Lung (tissue), 11 donors: ENCODE measurements at regions not wholly inside any gene's neighbourhood (a gene's known extent, or its start where the extent isn't known, plus 50 kb on each side); places are given as distances from the start of the nearest gene placed in this dataset.

ENCODE experiments used
- ATAC-seq: fragments of 200-7000 bp; cut with Tn5 transposase; one replicate; pipeline ENCODE4 v1.9.1; 2020; ENCODE audit warnings: moderate number of reproducible peaks; ENCODE audit not compliant: insufficient read depth, low FRiP score
- DNase-seq, 3 donors: peaks; one replicate each; pipeline ENCODE4 v3.0.0-alpha.2; 2013 to 2017
- H3K27ac ChIP-seq, 2 donors: one replicate each; pipeline ENCODE4 v1.5.1; 2013; ENCODE audit warnings: mild to moderate bottlenecking in 2 of 2, moderate library complexity in 2 of 2, control low read depth in 1 of 2, inconsistent platforms in 1 of 2, low read depth in 1 of 2, low read length in 1 of 2
- H3K27me3 ChIP-seq, 3 donors: one replicate each; pipeline ENCODE4 v1.5.1; 2013; ENCODE audit warnings: low read length in 2 of 3; ENCODE audit not compliant: control insufficient read depth in 3 of 3, insufficient read depth in 3 of 3
- H3K36me3 ChIP-seq, 4 donors: one replicate each; pipeline ENCODE4 v1.5.1; 2013; ENCODE audit warnings: low read length in 4 of 4, mild to moderate bottlenecking in 1 of 4, moderate library complexity in 1 of 4; ENCODE audit not compliant: control insufficient read depth in 4 of 4, insufficient read depth in 4 of 4
- H3K4me1 ChIP-seq, 5 donors: one replicate each; pipeline ENCODE4 v1.5.1; 2013; ENCODE audit warnings: low read length in 5 of 5, mild to moderate bottlenecking in 2 of 5, moderate library complexity in 1 of 5; ENCODE audit not compliant: control insufficient read depth in 5 of 5, insufficient read depth in 5 of 5
- H3K4me3 ChIP-seq: one replicate; pipeline ENCODE4 v1.5.1; 2013; ENCODE audit warnings: mild to moderate bottlenecking, control low read depth, moderate library complexity
- H3K9ac ChIP-seq, 2 donors: one replicate each; pipeline ENCODE4 v1.5.1; 2013; ENCODE audit warnings: low read length in 2 of 2, control low read depth in 1 of 2; ENCODE audit not compliant: insufficient read depth in 1 of 2
- H3K9me3 ChIP-seq, 4 donors: one replicate each; pipeline ENCODE4 v1.5.1; 2013; ENCODE audit warnings: low read length in 3 of 4, mild to moderate bottlenecking in 1 of 4, moderate library complexity in 1 of 4; ENCODE audit not compliant: control insufficient read depth in 4 of 4, insufficient read depth in 3 of 4
- CTCF ChIP-seq: IDR thresholded peaks from 2 replicates; pipeline ENCODE4 v1.5.1; 2012; ENCODE audit warnings: mild to moderate bottlenecking; ENCODE audit errors: control extremely low read depth, extremely low read depth
- WGBS, 2 donors: extraction: QIAGEN DNeasy Blood & Tissue Kit; methylation state at CpG; one replicate each; pipeline ENCODE4 v1.1.7; 2013; 5-methylcytosine and 5-hydroxymethylcytosine counted together
- donor health status: control.
- donor health status: control.
- donor health status: Bipolar disorder and iron deficiency.
- donor health status: healthy.
- donor health status: DM: yes; HTN: yes; CAD: no.

GRCh38 chr3:65013053-65013452, 325.3 kb upstream of the ADAMTS9 start:
- TF ChIP-seq CTCF = no peak
- ATAC-seq (no peak), DNase-seq (no peak)
- Histone ChIP-seq H3K36me3 (no peaks in the 10 kb centered on the region), H3K4me1 (no peaks in the 10 kb centered on the region), H3K9me3 (no peaks in the 10 kb centered on the region), H3K4me3 (no peak overlapping the region), H3K27ac (no peak overlapping the region), H3K27me3 (no peaks in the 10 kb centered on the region), H3K9ac (no peak overlapping the region)
- WGBS, 2 donors = 88 to 94% methylated on average over 4 of the region's 4 CpGs

GRCh38 chr3:65006300-65006739, 318.5 kb upstream of the ADAMTS9 start:
- DNase-seq (no peak), ATAC-seq (no peak)
- Histone ChIP-seq H3K27ac (no peak overlapping the region), H3K27me3 (no peaks in the 10 kb centered on the region), H3K4me1 (no peaks in the 10 kb centered on the region), H3K9ac (no peak overlapping the region), H3K36me3 (no peaks in the 10 kb centered on the region), H3K9me3 (no peaks in the 10 kb centered on the region), H3K4me3 (no peak overlapping the region)
- no peak for TF ChIP-seq CTCF
- 48 to 73% methylated on average over 1 of the region's 1 CpG for WGBS, 2 donors

GRCh38 chr3:65005486-65005885, 317.7 kb upstream of the ADAMTS9 start:
- no peak overlapping the region for H3K9ac ChIP-seq
- no peak overlapping the region for H3K4me3 ChIP-seq
- no peak overlapping the region for H3K27ac ChIP-seq
- 88 to 90% methylated on average over 2 of the region's 2 CpGs for WGBS, 2 donors
- no peak for DNase-seq
- no peaks in the 10 kb centered on the region for H3K9me3 ChIP-seq
- H3K27me3 ChIP-seq = no peaks in the 10 kb centered on the region
- TF ChIP-seq CTCF = no peak
- ATAC-seq = no peak
- no peaks in the 10 kb centered on the region for H3K36me3 ChIP-seq
- no peaks in the 10 kb centered on the region for H3K4me1 ChIP-seq

GRCh38 chr3:65004795-65005295, 317.0 kb upstream of the ADAMTS9 start:
- TF ChIP-seq CTCF = no peak
- 83 to 84% methylated on average over 4 of the region's 4 CpGs for WGBS, 2 donors
- H3K9me3 ChIP-seq = no peaks in the 10 kb centered on the region
- no peaks in the 10 kb centered on the region for H3K4me1 ChIP-seq
- H3K9ac ChIP-seq = no peak overlapping the region
- DNase-seq = no peak
- ATAC-seq = no peak
- H3K36me3 ChIP-seq = no peaks in the 10 kb centered on the region
- H3K27ac ChIP-seq = no peak overlapping the region
- H3K27me3 ChIP-seq = no peaks in the 10 kb centered on the region
- no peak overlapping the region for H3K4me3 ChIP-seq
